ENCODE measurements at regions not wholly inside any gene's neighbourhood (a gene's known extent, or its start where the extent isn't known, plus 50 kb on each side); places are given as distances from the start of the nearest gene placed in this dataset.
"Not testable (repeated sequence)": the region's sequence is repeated elsewhere in the genome, so short reads cannot be mapped to it uniquely, and the experiment has no call there.

- not testable (repeated sequence) for DNase-seq (ENCODE audit: low spot score)
Measured at GRCh38 chr21:9836547-9836946, 684.8 kb upstream of the TPTE start.

GRCh38 chr21:9837001-9837400, 684.4 kb upstream of the TPTE start:
- DNase-seq (ENCODE audit: low spot score): not testable (repeated sequence)

DNA sequence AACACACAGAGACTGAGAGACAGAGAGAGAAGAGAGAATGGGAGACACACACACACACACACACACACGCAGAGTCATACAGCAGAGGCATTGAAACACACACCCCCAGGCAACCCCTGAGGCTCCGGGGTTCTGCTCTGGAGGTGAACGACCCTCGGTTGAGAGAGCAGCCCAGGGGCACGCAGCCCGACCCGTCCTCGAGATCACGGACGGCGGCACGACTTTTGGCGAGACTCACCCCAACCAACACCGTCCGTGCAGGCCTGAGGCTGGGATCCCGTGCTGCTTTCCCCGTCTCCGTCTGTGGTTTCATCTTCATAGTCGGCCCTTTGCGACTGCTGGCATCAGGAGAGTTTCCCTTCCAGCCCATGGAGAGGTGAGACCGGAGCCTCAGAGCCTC, 683.9 kb upstream of the TPTE start:
- DNase-seq (ENCODE audit: low spot score): not testable (repeated sequence)

DNA sequence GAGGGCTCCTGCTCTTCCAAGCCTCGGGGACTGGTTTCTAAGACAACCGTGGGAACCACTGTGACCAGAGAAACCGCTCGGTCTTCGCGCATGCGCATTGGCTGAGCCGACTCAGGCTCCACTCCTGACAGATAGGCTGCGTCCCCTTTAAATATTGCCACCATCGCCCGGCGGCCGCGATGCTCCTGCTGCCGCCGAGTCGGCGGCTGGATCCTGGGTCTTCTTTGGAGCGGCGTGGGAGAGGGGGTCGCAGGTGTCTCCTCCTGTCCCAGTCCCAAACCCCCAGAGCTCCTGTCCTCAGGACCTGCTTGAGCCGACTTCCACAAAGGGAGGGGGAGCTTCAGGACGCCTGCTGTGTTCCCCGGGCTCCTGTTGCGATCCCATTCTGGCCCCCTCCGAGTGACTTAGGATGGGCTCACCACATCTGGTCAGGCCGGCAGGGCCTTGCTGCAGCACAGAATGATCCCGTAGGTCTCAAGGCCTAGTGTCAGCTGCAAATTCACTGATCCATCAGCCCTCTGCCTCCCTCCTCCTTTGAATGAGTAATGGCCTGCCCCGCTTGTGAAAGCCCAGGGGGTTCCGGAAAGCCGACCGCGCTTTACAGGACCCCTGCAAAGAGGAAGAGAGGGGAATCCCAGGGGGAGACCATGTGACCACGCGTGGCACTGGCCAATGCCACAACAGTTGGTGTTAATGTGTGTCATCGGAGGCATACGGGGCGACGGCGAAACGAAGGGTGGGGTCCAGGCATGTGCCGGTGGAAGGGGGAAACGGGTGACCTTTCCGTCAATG, 683.2 kb upstream of the TPTE start:
- peak; percentile 1 for DNase-seq (ENCODE audit: low spot score)

- peak; percentile 1 for DNase-seq (ENCODE audit: low spot score)
Measured at GRCh38 chr21:9838738-9839642, 682.4 kb upstream of the TPTE start.

GRCh38 chr21:9844106-9844505, 677.3 kb upstream of the TPTE start:
- not testable (repeated sequence) for DNase-seq (ENCODE audit: low spot score)

DNA sequence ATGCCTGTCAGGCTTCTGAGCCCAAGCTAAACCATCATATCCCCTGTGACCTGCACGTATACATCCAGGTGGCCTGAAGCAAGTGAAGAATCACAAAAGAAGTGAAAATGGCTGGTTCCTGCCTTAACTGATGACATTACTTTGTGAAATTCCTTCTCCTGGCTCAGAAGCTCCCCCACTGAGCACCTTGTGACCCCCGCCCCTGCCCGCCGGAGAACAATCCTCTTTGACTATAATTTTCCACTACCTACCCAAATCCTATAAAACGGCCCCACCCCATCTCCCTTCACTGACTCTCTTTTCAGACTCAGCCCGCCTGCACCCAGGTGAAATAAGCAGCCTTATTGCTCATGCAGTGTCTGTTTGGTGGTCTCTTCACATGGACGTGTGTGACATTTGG, 673.9 kb upstream of the TPTE start:
- DNase-seq (ENCODE audit: low spot score): not testable (repeated sequence)

GRCh38 chr21:9851166-9851565, 670.2 kb upstream of the TPTE start:
- not testable (repeated sequence) for DNase-seq (ENCODE audit: low spot score)

GRCh38 chr21:9851695-9852094, 669.7 kb upstream of the TPTE start:
- DNase-seq (ENCODE audit: low spot score): not testable (repeated sequence)

DNA sequence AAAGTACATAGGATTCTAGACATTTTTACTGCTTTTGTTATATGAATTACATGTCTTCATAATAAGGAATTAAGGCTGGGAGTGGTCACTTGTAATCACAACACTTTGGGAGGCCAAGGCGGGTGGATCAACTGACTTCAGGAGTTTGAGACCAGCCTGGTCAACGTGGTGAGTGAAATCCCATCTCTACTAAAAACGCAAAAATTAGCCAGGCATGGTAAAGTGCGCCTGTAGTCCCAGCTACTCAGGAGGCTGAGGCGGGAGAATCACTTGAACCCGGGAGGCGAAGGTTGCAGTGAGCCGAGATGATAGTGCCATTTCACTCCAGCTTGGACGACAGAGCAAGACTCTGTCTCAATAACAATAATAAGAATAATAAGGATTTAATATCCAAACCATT, 663.8 kb upstream of the TPTE start:
- DNase-seq (ENCODE audit: low spot score): not testable (repeated sequence)

DNA sequence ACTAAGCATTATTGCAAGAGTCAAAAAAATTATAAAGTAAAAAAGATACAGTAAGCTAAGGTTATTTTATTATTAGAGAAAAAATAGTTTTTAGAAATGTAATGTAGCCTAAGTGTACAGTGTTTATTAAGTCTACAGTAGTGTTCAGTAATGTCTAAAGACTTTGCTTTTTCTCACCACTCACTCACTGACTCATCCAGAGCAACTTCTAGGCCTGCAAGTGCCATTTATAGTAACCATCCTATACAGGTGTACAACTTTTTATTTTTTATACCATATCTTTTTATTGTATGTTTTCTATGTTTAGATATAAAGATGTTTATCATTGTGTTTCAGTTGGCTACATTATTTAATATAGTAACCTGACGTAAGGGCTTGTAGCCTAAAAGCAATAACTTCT, 661.5 kb upstream of the TPTE start:
- DNase-seq (ENCODE audit: low spot score): not testable (repeated sequence)

DNA sequence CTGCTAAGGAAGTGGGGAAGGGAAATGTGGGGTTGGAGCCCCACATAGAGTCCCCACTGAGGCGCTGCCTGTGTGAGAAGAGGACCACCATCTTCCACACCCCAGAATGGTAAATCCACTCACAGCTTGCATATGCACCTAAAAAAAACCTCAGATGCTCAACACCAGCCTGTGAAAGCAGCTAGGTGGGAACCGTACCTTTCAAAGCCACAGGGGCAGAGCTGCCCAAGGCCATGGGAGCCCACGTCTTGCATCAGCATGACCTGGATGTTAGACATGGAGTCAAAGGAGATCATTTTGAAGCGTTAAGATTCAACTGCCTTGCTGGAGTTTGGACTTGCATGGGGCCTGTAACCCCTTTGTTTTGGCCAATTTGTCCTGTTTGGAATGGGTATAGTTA, 658.9 kb upstream of the TPTE start:
- DNase-seq (ENCODE audit: low spot score): not testable (repeated sequence)

DNA sequence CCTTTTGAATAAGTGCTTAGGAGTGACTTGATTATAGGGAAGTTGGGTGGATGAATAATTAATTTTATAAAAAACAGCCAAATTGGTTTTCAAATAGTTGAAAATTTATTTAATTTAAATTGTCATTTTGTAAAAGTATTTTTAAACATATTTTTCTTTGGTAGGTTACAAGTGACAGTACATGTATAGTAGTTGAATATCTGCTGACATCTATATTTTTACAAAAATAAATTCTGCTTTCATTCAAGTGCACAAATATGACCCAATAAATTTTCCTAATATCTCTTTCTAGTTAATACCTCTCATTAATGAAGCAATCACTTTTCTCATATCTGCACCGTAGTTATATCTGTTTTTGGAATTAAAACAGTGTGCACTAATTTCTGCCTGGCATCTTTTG, 653.6 kb upstream of the TPTE start:
- DNase-seq (ENCODE audit: low spot score): not testable (repeated sequence)

DNA sequence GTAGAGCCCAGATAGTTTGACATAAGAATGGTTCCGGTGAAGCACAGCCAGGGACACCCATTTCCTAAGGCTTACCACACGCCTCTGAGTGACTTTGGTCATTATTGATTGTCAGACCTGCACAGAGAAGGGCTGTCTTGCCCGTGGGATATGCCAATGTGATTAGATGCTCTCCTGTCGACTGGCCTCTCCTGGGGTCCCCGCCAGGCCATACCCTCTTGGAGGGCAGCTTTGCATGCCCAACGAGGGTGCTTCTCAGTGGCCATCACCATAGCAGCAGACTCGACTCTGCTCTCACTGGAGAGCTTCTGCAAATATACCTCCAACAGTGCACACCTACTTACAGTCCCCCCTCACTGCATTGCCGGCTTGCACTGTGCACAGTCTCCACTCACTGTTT, 648.3 kb upstream of the TPTE start:
- not testable (repeated sequence) for DNase-seq (ENCODE audit: low spot score)

DNA sequence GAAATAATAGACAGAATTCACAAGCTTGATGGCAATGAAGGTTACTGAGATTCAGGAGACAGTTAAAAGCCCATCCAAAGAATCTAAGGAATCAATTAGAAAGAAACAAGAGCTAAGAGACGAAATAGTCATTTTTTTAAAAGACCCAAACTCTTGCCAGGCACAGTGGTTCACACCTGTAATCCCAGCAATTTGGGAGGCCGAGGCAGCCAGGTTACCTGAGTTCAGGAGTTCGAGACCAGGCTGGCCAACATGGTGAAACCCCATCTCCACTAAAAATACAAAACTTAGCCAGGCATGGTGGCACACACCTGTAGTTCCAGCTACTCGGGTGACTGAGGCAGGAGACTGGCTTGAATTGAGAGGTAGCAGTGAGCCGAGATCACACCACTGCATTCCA, 647.2 kb upstream of the TPTE start:
- not testable (repeated sequence) for DNase-seq (ENCODE audit: low spot score)

DNA sequence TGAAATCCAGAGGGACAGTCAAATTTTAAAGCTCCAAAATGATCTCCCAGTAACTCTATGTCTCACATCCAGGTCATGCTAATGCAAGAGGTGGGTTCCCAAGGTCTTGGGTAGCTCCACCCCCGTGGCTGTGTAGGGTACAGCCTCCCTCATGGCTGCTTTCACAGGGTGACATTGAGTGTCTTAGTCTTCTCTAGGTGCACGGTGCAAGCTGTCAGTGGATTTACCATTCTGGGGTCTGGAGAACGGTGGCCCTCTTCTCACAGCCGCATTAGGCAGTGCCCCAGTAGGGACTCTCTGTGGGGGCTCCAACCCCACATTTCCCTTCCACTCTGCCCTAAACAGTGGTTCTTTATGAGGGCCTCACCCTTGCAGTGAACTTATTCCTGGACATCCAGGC, 640.0 kb upstream of the TPTE start:
- not testable (repeated sequence) for DNase-seq (ENCODE audit: low spot score)

GRCh38 chr21:9883047-9883446, 638.3 kb upstream of the TPTE start:
- not testable (repeated sequence) for DNase-seq (ENCODE audit: low spot score)

DNA sequence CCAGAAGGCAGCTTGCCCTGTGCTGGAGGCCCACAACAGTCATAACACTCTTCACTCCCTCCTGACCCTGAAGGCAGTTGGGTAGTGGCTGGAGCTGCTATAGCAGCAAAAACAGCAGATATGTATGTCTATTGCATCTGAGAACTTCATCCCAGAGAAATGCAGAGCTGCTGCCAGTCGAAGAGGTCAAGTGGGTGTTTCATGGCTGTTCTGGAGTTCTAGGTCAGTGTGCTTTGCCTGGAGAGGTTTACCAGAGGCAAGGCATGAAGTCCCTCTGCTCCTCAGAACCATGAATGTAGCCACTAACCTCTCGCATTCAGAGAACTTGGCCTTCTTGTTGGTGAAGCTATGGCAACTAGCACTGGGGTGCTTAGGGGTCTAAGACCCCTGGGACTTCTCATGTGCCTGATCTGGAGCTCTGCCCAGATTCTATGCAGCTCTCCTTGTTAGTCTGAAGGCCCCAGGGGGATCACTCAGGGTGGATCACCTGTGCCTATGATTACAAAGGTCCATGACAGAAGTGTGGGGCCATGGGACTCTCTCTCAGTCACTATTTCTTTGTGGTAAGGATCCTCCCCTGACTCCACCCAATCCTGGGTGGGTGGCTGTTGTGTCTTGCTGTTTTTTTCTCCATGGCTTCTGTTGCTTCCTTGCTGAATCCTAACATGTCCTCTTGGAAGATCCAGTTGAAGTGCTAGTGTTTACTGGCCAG, 637.7 kb upstream of the TPTE start:
- DNase-seq (ENCODE audit: low spot score): not testable (repeated sequence)

GRCh38 chr21:9888500-9888899, 632.9 kb upstream of the TPTE start:
- not testable (repeated sequence) for DNase-seq (ENCODE audit: low spot score)

DNA sequence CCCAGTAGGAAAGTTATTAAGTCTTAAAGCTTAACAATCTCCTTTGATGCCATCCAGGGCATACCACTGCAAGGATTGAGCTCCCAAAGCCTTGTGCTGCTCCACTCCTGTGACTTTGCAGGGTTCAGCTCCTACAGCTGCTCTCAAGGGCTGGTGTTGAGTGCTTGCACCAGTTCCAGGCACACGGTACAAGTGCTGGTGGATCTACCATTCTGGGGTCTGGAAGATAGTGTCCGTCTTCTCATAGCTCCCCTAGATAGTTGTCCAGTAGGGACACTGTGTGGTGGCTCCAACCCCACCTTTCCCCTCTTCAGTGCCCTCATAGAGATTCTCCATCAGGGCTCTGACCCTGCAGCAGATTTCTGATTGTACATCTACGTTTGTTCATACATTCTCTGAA, 617.8 kb upstream of the TPTE start:
- DNase-seq (ENCODE audit: low spot score): not testable (repeated sequence)

DNA sequence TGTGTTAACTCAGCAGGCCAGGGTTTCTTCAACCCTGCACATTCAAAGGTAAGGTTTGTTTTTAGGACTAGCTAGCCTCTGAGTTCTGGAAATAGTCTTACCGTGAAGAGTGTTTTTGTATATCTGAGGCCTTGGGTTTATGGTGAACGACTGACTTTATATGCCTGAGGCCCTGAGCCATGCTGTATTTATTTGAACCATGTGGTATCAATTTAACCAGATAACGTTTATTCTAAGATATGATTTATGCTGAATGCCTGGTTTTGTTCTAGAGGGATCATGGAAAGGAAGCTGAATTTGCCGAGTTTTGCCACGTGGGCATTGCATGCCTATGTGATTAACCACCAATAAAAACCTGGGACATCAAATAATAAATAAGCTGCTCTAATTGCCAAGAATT, 607.2 kb upstream of the TPTE start:
- DNase-seq (ENCODE audit: low spot score): not testable (repeated sequence)

DNA sequence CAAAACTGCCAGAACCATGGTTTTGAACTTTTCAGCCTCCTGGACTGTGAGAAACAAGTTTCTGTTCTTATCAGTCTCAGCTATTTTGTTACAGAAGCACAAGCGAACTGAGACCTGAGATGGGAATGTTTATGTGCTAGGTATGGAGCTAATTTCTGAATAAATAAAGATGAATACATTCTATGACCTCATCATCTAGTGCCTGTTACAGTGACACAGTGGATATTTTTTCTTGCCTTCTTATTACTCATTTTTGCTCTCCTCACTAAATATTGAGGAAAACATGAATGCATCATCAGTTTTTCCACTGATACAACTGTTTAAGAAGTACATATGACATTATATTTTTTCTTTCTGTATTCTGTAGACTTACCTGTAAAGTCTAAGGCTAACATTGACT, 601.9 kb upstream of the TPTE start:
- DNase-seq (ENCODE audit: low spot score): not testable (repeated sequence)
